ENCODE measurements at regions not wholly inside any gene's neighbourhood (a gene's known extent, or its start where the extent isn't known, plus 50 kb on each side); places are given as distances from the start of the nearest gene placed in this dataset.
"Not testable (repeated sequence)": the region's sequence is repeated elsewhere in the genome, so short reads cannot be mapped to it uniquely, and the experiment has no call there.

DNA sequence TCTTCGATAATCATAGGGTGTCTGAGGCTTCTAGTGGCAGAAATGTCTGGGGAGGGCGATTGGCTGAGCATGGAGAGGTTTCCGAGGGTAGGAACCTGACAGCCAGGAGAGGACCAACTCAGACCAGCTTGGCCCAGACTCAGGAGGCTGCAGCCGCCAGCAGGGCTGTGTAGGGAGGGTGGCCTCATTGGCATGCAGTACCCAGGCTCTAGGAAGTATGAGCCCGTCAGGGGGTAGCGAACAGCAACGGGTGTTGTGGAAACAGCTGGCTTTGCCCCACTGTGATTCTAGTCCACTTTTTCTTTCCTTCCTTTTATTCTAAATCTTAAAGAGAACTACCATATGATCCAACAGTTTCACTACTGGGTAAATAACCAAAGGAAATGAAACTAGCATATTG, 103.3 kb downstream of the DIRAS3 start:
- no peak for DNase-seq

DNA sequence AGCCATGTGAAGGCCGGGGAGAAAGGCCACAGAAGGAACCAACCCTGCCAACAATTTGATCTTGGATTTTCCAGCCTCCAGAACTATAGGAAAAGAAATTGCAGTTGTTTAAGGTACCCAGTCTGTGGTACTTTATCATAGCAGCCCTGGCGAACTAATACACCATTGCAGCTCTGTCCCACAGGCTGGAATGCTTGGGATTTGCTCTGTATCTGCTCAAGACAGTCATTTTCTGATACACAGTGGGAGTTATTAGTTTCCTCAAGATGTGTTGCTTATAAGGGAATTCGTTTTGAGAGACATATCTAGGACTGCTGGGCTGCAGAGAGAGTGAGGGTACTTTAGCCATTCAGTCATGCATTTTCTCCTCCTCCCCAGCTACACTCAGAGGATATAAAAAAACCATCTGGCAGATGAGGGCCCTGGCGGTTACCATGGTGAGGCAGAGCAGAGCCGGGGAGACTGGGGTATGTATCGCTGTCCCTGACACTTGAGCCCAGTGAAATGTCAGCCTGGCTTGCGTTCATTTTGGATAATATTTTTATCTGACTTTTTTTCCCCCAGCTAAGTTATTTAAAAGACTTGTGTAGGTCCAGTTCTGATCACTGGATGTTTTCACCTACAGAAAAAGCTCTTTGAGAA, 104.6 kb downstream of the DIRAS3 start:
- no peak for DNase-seq

DNA sequence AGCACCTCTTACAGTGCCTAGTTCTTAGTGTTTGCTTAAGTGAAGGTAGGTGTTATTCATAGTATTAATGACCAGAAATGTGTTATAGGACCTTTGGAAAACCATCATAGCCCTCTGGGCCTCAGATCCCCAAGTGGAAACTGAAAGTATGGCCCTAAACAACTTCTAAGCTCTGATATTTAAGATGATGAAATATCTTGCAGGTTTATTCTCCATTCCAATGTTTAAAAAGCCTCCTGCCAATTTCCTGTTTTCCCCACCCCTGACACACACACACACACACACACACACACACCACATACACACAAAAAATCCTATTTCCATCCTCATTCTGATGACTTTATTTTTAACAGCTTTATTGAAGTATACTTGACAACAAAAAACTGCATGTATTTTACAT, 108.2 kb downstream of the DIRAS3 start:
- DNase-seq, result no peak

DNA sequence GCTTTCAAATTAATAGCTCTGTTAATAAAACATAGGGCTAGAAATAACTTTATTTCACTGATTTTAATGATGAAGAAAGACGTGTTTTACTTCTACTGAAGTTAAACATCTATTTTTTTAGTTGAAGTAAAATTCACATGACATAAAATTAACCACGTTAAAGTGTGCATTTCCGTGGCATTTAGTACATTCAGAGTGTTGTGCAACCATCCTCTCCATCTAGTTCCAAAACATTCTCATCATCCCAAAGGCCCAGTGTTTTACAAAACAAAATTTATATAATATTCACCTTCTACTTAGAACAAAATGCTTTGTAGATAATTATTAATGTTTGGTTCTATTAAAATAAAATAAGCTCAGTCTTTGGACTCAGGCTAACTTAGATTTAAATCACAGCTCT, 108.5 kb upstream of the GNG12 start:
- no peak for DNase-seq

DNA sequence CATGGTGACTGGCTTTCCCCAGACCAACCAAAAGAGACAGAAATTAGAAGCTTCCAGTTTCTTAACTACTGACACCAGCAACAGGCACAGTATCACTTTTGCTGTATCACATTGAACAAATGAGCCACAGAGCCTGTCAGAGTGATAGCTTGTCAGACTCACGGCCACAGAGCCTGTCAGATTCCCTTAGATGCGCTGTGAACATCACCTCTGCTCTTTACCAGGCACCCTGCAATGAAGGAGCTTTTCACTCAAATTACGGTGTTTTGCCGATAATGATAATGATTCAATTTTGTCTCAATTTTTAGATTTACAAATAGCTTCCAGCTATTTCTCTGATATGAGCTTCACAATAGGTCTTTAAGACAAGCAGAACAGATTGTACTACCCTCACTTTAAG, 107.9 kb upstream of the GNG12 start:
- no peak for DNase-seq

DNA sequence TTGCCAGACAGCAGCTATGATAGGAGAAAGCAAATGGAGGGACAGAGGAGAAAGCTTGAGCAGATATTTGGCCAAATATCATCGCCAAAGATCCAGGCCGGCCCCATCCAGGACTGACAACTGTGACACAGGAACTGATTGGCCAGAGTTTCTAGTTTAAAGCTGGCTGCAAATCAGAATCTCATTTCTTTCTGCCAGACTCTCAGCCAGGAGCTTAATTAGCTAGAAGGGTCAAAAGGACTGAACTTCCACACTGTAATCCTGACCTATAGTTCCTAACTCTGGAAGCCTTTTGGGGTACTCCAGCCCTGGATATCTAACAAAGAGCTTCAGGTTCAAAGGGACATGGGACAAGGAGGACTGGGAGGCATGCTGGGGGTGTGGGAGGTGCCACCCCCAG, 106.7 kb upstream of the GNG12 start:
- no peak for DNase-seq

DNA sequence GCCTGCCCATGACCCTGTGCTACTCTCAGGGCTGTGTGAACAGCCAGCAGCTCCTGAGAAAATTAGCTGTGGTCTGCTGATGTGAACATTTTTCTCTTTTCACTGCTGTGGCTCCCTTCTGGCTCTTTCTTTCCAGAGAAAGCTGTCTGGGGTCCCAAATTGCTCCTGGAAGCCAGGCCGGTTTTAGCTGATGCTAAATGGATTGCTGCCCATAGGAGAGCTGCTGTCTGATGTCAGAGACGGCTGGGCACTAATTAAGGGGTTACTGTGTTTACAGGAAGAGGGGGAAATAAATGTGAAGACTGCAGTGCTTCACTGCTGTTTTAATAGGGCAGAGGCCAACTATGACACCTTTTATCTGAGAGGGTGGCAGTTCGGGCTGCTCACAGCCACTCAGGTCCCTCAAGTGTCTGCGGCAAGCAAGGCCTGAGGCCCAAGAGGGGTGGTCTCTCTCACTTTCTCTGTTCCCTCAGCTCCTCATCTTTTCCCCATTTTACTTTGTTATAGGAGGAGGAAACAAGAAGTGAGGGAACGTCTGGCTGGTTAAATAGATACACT, 106.0 kb upstream of the GNG12 start:
- no peak for DNase-seq

DNA sequence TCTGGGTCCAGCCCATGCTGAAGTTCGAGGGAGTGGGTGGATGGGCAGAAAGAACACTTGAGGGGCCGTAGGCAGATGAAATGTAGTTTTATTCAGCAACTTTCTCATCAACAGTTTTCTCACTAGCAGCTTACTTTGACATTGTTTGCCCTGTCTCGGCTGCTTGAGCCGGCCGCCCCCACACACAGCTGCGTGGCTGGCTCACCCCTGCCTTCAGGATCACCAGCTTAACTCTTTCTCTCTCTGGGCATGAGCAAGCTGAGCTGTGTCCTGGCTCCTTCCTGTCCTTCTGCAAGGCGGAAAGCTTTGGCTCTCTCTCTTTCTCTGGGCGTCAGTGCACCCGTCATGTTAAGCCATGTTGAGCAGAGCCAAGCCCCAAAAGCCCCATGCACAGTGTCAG, 104.4 kb upstream of the GNG12 start:
- DNase-seq, result no peak

DNA sequence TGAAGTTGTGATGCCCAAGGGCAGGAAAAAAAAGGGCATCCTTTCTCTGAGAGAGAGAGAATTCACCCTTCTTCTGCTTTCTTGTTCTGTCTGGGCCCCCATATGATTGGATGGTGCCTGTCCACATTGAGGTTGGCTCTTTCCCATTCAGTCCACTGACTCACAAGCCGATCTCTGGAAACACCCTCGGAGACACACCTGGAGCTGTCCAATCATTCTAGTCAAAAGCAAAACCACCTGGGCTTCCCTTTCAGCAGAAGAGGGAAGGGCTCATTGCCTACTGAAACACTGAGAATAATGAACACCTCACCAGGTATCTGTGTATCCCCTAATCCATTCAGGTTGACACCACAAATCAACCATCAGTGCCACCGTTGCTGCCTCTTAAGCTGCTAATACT, 103.7 kb upstream of the GNG12 start:
- no peak for DNase-seq

DNA sequence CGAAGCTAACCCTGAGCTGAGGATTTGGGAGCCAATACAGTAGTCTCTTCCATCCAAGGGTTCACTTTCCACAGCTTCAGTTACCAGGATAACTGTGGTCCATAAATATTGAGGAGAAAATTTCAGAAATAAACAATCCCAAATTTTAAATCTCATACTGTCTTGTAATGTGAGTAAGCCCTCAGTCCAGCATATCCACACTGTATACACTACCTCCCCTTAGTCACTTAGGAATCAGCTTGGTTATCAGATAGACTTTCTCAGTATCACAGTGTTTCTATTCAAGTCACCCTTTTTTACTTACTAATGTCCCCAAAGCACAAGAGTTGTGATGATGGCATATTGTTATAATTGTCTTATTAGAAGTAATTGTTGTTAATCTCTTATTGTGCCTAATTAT, 102.3 kb upstream of the GNG12 start:
- no peak for DNase-seq

DNA sequence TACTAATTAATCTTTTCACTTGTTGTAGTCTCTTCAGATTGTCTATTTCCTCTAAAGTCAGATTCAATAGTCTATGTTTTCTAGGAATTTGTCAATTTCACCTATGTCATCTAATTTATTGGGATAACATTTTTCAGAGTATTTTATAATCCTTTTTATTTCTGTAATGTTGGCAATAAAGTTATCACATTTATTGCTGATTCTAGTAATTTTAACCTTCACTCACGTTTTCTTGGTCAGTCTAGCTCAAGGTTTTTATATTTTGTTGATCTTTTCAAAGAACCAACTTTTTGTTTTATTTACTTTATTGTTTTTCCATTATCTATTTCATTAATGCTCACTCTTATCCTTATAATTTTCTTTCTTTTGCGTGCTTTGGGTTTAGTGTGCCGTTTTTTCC, 97.9 kb upstream of the GNG12 start:
- DNase-seq, result no peak

DNA sequence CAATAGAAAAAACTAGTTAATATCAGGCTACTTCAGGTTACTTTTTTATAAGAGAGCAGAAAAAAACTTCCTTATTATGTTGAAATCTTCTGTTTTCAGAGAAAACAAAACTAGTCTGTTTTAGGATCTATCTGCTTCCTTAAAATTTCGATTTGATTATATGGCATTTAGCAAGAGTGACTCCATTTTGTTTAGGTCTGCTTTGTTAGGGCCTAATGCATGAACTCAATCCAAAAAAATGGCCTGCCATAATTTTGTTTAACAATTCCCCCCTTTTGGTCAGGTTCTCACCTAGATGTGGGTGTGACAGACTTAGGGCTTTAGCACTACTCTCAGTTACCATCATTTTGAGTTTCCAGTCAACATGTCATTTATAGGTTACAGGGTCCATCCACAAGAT, 89.8 kb upstream of the GNG12 start:
- DNase-seq, result no peak

DNA sequence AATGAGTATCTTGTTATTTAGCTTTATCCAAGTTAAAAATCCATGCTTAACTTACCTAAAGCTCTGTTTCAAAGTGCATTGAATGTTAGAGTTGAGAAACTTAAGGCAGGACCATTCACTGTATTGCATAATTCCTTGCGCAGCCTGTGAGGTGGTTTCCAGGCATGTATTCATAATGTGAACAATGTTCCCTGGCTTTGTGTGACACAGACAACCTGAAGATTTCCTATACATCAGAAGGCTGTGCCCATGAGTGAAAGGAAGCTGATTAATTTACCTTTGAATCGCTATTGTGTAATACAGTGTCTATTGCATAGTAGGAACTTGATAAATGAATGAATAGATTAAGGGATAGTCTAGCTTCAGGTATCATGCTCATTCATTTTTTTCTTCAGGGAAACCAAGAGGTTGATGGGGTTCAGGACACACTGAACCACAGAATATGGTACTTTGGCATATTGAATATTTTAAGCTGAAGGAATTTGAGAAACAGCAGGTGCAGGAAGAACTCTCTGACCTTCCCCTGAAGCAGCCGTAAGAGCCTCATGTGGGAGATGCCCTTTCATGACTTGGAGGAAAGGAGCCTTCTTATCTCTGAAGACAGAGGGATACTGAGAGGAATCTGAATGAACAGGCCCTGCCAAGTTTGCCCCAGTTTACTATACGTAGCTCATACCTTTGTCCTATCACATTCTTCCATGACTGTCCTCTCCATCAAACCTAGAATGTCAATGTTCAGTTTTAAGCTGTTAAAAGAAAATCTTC, 88.6 kb upstream of the GNG12 start:
- no peak for DNase-seq

DNA sequence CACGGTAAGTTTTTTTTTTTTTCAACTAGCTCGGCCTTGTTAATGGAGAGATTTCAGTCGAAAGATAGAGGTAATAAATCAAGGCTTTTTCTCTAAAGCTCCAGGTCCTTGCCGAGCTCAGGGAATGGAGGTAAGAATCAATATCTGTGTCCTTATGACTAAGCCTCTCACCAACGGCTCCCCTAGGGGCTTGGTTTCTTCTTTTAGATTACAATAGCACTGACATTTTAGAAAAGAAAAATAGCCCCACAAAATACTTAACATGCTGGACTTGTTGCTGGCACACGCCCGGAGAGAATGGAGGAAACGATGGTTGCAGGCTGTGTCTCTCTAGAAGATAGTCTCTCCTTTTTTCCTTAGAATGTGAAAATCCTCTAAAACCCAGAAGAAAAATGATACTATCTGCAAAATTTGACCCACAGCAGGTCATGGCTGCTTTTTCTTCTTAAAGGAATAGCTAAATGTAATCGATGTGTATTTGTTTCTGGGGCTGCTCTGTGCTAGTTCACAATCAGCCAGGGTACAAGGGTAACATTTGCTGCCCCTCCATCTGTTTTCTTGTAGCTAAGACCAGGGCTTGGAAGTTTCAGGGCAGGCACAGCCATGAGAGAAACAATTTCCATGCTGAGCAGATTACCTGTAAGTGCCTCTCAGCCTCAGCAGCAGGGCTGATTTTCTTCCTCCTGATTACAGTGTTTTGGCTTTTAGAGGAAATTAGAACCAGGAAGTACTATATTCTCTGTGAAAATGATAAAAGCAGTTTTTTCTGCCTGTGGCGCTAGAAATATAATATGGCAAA, 86.2 kb upstream of the GNG12 start:
- no peak for DNase-seq

DNA sequence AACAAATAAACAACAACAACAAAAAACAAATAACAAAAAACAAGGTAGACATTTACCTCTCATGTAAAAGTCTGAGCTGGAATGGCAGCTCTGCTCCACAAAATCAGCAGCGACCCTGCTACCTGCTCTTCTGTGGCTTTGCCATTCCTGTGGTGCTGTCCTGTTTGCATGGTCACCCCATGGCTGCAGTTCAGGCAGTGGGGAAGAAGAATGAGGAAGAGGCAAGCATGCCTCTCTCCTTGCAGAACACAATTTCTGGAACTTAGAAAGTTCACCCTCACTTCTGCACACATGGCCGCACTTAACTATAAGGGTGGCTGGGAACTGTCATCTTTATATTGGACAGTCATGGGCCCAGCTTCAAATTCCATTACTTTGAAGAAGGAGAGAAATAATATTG, 84.8 kb upstream of the GNG12 start:
- no peak for DNase-seq

DNA sequence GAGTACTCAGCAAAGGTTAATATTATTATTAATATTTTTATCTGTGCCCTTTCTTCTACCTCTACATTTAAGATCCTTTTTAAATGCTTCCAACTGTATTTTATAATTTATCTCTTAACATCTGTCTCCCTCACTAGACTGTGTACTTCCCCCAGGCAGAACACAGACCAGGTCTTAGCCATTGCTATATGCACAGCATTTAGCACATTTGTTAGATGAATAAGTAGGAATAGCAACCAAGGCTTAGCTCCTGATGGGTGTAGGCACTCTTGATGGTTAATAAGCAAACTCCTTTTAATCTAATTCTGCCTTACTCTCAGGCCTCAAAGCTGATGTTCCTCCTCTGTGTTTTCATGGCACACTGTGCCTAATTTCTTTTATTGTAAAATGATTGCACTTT, 83.7 kb upstream of the GNG12 start:
- no peak for DNase-seq

DNA sequence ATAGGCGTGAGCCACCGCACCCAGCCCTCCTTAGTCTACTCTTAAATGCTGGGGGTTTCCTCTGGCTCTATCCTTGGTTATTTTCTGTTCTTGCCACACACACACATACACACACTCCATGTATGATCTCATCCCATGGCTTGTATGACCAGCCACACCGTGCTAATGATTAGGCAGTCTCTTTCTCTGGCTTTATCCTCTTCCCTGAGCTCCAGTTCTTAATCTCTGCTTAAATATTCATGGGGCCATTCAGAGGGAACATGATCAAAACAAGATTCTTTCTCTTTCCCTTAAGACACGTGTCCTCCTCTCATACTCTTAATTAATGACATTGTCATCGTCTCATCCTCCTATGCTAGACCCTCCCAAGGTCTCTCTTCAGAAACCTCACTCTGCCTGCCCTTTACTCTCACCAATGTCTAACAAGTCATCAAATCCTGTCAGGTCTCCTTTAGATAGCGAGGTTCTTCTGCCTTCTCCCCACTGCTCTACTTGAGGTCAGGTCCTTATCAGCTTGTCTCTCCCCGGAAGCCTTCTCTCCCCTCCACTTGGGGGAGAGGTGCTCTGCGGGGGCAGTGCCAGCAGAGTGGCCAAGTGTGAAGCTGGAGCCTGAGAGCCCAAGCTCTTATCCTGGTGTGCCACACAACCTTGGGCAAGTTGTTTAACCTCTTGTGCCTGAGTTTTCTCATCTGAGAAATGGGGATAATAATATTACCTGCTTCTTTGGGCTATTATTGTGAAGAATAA, 83.0 kb upstream of the GNG12 start:
- DNase-seq, result no peak

DNA sequence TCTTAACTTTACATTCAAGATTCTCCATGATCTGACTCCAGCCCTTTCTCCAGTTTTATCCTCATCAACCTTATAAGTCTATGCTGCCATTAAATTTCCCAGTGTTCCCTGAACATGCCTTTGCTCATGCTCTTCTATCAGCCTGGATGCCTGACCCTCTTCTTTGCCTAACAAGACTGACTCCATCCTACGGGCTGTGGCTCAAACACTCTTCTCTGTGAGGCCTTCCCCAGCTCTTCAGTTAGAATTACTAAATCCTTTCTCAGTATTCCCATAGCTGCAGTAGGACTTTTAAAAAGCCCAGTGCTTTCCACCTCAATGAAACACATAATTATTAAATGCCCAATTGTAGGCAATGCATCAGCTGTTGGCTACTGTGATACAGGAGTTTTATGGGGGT, 76.5 kb upstream of the GNG12 start:
- no peak for DNase-seq

DNA sequence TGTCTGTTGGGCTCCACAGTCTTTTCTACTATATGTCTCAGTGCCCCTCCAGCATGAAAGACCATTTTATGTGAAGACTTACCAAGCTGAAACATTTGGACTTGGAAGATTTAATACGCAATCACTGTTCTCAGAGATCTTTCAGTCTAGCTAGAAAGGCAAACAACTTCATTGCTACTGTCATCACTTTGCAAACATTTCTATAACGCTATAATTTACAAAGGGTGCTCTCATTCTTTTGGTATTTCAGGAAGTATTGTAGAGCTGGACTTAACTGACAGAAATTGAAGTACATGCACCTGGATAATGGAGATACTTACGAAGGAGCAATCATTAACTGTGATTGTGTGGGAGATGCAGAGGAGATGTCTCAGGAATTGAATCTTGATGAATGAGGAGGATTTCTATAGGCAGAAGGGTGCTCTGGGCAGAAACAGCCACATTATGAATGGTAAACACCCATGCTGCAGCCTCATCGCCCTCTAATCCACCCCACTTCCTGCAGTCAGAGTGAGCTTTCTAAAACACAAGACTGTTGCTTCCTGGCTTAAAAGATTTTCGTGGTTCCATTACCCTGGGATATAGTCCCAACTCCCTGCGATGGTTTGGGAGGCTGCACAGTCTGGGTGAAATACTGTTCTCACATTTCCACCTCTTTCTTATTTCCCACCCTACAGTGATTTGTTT, 75.1 kb upstream of the GNG12 start:
- no peak for DNase-seq

DNA sequence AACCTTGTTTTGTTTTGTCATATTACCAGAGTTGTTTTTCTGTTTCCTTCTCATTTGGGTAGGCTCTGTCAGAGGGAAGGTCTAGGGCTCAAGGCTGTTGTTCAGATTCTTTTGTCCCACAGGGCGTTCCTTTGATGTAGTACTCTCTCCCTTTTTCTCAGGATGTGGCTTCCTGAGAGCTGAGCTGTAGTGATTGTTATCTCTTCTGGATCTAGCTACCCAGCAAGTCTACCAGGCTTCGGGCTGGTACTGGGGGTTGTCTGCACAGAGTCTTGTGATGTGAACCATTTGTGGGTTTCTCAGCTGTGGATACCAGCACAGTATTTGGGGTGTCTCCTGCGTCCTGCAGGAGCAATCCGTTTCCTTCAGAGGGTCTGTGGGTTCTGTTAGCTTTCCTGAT, 74.2 kb upstream of the GNG12 start:
- not testable (repeated sequence) for DNase-seq

DNA sequence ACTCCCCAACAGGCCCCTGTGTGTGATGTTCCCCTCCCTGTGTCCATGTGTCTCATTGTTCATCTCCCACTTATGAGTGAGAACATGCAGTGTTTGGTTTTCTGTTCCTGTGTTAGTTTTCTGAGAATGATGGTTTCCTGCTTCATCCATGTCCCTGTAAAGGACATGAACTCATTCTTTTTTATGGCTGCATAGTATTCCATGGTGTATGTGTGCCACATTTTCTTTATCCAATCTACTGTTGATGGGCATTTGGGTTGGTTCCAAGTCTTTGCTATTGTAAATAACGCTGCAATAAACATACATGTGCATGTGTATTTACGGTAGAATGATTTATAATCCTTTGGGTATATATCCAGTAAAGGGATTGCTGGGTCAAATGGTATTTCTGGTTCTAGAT, 72.7 kb upstream of the GNG12 start:
- DNase-seq, result not testable (repeated sequence)

DNA sequence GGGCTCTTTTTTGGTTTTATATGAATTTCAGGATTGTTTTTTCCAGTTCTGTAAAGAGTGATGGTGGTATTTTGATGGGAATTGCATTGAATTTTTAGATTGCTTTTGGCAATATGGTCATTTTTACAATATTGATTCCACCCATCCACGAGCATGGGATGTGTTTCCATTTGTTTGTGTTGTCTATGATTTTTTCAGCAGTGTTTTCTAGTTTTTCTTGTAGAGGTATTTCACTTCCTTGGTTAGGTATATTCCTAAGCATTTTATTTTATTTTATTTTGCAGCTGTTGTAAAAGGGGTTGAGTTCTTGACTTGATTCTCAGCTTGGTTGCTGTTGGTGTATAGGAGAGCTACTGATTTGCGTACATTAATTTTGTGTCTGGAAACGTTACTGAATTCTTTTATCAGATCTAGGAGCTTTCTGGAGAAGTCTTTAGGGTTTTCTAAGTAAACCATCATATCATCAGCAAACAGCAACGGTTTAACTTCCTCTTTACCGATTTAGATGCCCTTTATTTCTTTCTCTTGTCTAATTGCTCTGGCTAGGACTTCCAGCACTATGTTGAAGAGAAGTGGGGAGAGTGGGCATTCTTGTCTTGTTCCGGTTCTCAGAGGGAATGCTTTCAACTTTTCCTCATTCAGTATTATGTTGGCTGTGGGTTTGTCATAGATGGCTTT, 69.4 kb upstream of the GNG12 start:
- not testable (repeated sequence) for DNase-seq
